Embryonic facial prominence (tissue), 1 donor: ENCODE measurements at regions not wholly inside any gene's neighbourhood (a gene's known extent, or its start where the extent isn't known, plus 50 kb on each side); places are given as distances from the start of the nearest gene placed in this dataset.
"Not testable (repeated sequence)": the region's sequence is repeated elsewhere in the genome, so short reads cannot be mapped to it uniquely, and the experiment has no call there.

Experiments
- DNase-seq: peaks from one replicate; pipeline ENCODE4 v3.0.0-alpha.2; 2016; ENCODE audit errors: extremely low spot score

DNA sequence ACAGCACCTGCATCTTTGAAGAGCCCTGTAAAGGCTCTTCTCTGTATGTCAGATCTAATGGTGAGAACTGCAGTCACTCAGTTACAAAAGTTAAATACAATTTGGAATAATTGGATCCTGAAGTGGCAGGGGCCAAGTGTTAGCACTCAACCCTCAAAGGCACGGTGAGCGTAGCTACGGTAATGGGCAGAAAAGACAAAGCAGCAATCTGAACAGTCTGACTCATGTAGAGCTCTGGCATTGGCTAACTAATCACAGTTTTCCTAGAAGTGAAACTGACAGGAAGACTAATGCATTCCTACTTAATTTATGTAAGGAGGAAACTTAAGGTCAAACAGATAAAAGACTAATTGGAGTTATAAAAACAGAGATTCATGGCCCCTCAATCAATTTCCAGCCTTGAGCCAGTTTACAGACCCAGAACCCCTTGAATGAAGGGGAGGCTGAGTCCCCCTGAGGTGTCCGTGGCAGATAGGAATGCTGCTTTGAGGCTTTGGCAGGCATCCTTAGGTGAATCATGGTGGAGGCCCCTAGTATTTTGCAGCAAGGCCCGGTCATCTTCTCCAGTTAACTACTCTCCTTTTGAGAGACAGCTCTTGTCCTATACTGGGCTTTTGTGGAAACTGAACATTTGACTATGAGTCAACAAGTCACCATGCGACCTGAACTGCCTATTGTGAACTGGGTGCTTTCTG is 450.7 kb downstream of the ZNF33B start:
- DNase-seq: not testable (repeated sequence)

DNA sequence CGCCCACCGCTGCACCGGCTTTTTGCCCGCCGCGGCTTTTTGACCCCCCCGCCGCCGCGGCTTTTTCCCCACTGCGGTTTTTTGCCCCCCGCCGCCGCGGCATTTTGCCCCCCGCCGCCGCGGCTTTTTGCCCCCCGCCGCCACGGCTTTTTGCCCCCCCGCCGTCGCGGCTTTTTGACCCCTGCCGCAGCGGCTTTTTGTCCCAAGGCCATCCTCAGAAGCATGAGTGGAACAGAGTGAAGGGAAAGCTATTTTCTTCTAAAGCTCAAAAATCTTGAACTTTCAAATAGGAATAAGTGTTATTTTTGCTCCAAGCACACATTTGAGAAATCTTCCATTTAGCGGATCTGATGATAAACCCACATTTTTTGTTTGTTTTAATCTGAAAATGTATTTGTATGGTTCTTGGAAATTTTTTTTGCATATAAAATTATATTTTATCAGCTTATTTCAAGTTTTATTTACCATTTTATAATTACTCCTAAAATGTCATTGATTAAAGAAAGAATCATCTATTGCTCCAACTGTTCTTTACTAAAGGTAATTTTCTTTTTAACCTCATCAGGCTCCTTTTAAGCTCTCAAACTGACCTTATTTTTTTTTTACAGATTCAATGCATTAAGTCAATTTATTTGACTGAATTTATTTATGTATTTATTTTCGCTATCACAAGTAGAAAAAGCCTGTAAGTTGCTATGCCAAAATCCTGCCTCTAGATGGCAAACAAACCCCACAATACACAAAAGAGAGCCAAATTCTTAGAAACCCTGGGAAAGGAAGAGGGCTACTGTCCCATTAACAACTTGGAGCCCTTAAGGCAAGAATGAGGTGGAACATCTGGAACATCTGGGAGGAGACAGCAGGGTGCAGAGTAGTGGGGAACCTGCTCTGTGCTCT is 460.3 kb downstream of the ZNF33B start:
- DNase-seq: not testable (repeated sequence)

DNA sequence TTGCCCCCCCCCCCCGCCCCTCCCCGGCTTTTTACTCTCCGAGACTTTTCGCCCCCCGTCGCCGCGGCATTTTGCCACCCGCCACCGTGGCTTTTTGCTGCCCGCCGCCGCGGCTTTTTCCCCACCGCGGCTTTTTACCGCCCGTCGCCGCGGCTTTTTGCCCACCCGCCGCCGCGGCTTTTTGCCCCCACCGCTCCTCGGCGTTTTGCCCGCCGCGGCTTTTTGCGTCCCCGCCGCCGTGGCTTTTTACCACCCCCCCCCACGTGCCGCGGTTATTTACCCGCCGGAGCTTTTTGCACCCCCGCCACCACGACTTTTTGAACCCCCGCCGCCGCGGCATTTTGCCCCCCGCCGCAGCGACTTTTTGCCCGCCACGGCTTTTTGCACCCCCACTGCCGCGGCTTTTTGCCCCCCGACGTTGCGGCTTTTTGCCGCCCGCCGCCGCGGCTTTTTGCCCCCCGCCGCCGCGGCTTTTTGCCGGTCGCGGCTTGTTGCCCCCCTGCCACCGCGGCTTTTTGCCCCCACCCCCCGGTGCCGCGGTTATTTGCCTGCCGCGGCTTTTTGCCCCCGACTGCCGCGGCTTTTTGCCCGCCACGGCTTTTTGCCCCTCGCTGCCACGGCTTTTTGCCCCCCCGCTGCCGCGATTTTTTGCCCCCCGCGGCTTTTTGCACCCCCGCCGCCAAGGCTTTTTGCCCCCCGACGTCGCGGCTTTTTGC is 461.1 kb downstream of the ZNF33B start:
- DNase-seq: no peak

DNA sequence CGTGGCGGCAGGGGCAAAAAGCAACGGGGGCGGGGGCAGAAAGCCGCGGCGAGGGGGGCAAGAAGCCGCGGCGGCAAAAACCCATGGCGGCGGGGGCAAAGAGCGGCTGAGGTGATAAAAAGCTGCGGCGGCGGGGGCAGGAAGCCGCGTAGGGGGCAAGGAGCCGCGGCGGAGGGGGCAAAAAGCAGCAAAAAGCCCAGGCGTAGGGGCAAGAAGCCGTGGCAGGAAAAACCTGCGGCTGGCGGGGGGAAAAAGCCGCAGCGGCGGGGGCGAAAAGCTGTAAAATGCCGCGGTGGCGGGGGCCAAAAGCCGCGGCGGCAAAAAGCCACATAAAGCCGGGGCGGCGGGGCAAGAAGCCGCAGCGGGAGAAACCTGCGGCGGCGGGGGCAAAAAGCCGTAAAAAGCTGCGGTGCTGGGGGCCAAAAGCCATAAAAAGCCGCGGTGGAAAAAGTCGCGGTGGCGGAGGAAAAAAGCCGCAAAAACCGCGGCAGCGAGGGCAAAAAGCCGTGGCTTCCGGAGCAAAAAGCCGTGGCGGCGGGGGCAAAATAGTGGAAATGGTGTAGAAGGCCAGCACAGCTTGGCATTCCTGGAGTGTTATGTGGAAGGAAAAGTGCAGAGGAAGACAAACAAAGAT is 487.8 kb downstream of the ZNF33B start:
- no peak for DNase-seq

DNA sequence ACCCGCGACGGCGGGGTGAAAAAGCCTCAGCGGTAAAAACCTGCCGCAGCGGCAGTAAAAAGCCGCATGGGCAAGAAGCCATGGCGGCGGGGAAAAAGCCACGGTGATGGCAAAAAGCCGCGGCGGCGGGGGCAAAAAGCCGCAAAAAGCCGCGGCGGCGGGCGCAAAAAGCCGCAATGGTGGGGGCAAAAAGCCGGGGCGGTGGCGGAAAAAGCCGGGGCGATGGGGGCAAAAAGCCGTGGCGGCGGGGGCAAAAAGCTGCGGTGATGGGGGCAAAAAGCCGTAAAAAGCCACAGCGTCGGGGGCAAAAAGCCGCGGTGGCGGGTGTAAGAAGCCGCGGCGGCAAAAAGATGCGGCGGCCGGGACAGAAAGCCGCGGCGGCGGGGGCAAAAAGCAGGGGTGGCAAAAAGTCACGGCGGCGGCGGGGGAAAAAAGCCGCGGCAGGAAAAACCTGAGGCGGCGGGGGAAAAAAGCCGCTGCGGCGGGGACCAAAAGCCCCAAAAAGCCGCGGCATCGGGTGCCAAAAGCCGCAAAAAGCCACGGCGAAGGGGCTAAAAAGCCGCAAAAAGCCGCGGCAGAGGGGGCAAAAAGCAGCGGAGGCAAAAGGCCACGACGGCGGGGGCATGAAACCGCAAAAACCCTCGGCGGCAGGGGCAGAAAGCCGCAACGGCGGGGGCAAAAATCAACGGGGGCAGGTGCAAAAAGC is 488.5 kb downstream of the ZNF33B start:
- no peak for DNase-seq

DNA sequence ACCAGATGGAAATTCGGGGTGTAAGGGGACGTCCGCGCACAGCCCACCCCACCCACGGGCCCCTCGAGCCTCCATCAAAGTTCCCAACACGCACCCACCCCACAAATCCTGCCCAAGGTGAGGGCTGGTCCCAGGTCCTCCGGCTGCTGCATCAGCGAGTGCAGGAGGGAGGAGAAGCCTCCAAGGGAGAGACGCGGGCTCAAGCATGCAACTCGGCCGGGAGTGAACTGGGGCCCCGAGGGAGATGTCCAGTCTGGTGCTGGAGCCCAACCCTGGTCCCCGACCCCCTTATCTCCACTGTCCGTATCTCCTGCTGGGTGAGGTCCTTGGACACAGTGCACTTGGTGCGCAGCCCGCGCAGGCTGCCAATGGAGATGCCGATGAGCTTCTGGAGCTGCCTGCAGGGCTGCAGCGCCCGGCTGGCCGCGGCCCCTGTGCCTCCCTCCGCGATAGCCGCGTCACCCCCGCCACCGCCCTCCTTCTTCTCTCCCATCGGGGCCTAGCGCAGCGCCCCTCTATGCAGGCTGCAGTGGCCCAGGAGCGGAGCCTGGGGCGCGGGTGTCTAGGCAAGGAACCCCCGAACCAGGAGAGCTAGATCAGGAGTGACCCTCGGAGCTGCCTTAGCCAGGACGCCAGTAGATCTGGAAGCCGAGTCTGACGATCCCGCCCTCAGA is 489.2 kb downstream of the ZNF33B start:
- no peak for DNase-seq

DNA sequence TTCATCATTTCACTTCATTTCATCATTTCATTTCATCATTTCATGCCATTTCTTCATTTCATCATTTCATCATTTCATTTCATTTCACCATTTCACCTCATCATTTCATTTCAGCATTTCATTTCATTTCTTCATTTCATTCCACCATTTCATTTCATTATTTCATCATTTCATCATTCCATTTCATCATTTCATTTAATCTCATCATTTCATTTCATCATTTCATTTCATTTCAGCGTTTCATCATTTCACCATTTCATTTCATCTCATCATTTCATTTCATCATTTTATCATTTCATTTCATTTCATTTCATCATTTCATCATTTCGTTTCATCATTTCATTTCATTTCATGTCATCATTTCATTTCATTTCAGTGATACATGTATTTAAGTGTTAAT is 492.2 kb downstream of the ZNF33B start:
- DNase-seq: not testable (repeated sequence)

DNA sequence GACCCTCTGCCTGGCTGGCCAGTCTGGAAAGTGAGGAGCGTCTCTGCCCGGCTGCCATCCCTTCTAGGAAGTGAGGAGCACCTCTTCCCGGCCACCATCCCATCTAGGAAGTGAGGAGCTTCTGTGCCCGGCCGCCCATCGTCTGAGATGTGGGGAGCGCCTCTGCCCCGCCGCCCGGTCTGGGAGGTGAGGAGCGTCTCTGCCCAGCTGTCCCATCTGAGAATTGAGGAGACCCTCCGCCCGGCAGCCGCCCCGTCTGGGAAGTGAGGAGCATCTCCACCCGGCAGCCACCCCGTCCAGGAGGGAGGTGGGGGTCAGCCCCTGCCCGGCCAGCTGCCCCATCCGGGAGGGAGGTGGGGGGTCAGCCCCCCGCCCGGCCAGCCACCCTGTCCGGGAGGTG is 500.3 kb downstream of the ZNF33B start:
- not testable (repeated sequence) for DNase-seq

DNA sequence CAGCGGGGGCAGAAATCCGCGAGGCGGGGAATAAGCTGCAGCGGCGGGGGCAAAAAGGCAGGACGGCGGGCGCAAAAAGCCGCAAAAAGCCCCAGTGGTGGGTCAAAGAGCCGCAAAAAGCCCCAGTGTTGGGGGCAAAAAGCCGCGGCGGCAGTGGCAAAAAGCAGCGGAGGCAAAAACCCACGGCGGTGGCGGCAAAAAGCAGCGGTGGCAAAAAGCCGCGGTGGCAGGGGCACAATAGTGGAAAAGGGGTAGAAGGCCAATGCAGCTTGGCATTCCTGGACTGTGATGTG is 525.3 kb downstream of the ZNF33B start:
- no peak for DNase-seq

DNA sequence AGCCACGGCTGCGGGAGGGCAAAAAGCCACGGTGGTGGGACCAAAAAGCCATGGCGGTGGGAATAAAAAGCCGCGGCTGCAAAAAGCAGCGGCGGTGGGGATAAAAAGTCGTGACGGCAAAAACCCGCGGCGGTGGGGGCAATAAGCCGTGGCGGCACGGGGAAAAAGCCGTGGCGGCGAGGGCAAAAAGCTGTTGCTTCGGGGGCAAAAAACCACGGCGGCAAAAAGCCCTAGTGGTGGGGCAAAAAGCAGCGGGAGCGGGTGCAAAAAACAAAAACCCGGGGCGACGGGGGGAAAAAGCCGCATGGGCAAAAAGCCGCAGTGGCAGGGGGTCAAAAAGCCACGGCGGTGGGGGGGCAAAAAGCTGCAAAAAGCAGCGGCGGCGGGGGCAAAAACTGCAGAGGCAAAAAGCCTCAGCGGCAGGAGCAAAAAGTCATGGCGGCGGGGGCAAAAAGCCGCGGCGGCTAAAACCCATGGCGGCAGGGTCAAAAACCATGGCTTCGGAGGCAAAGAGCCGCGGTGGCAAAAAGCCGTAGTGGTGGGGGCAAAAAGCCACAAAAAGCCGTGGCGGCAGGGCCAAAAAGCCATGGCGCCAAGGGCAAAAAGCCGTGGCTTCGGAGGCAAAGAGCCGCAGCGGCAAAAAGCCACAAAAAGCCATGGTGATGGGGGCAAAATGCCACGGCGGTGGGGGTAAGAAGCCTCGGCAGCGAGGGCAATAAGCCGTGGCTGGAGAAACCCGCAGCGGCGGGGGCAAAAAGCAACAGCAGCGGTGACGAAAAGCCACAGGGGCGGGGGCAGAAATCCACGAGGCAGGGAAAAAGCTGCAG is 525.8 kb downstream of the ZNF33B start:
- no peak for DNase-seq

DNA sequence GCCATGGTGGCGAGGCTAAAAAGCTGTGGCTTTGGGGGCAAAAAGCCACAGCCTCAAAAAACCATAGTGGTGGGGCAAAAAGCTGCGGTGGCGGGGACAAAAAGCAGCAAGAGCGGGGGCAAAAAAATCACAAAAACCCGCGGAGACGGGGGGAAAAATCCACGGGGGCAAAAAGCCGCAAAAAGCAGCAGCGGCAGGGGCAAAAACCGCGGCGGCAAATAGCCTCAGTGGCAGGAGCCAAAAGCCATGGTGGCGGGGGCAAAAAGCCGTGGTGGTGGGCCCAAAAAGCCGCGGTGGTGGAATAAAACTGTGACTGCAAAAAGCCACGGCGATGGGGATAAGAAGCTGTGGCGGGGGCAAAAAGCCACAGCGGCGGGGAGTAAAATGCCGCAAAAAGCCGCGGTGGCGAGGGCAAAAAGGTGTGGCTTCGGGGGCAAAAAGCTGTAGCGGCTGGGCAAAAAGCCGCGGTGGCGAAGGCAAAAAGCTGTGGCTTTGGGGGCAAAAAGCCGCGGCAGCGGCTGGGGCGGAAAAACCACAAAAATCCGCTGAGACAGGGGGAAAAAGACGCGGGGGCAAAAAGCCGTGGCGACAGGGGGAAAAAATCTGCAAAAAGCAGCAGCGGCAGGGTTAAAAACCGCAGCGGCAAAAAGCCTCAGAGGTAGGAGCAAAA is 526.6 kb downstream of the ZNF33B start:
- DNase-seq: no peak

DNA sequence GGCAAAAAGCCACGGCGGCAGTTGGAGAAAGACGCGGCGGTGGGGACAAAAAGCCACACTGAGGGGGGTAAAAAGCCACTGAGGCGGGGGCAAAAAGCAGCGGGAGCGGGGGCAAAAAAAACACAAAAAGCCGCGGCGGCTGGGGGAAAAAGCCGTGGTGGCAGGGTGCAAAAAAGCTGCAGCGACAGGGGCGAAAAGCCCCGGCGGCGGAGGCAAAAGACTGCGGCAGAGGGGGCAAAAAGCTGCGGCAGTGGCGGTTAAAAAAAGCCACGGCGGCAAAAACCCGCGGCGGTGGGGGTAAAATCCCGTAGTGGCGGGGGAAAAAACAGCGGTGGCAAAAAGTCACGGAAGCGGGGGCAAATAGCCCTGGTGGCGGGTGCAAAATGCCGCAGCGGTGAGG is 527.3 kb downstream of the ZNF33B start:
- DNase-seq: no peak
